GM19238 (cell line): ENCODE measurements at regions not wholly inside any gene's neighbourhood (a gene's known extent, or its start where the extent isn't known, plus 50 kb on each side); places are given as distances from the start of the nearest gene placed in this dataset.

Experiments
- DNase-seq: peaks from one replicate; pipeline ENCODE4 v3.0.0; 2011; ENCODE audit warnings: low spot score; ENCODE audit not compliant: insufficient read length

DNA sequence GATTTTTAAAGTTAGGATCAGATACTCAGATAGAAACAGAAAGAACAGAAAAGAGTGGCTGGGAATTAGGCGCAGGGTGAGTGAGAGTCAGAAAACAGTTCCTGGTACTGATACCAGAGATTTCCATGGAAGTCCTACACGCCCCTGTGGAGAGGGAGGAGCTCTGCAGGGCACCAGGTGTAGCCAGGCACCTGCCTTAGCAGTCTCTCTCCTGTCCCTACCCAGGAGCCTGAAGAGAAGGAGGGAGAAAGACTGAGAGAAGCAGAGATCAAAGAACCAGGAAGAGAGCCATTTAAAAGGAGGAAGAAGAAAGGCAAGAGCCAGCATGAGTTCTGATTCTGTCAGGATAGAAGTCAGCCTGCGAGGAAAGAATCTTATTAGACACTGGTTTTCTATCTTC lies 65.0 kb downstream of the CBLN1 start:
- no peak for DNase-seq

DNA sequence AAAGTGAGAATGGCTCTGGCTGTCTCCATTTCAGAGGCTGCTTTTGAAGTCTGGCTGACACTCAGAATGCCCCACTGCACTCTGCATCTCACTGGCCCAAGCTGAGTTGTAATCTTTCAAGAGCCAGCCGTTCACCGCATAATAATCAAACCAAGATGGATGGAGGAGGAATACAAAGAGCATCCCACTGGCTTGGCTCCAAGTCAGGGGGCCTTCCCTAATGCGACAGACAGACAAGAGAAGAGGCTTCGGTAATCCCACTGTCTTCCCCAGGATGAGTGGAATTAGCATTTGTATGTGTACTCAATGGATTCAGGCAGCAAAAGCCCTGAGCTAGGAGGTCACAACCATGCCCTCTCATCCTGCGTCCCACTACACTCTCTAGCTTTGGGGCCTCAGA lies 68.0 kb downstream of the CBLN1 start:
- no peak for DNase-seq

DNA sequence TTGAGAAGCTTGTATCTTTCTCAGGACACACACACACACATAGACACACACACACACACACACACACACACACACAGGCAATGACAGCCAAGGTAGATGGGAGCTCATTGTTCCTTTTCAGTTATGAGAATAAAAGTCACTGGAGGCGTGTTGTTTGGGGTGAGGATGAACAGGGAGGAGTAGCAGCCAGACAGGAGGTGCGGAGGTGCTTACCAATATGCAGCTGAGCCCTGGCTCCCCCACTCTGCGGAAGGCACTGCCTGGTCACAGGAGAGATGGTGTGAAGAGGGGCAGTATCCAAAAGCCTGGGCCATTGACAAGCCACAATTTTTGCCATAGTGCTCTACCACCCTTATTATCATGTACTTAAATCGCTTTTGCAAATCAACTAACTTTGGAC lies 77.4 kb downstream of the CBLN1 start:
- no peak for DNase-seq

DNA sequence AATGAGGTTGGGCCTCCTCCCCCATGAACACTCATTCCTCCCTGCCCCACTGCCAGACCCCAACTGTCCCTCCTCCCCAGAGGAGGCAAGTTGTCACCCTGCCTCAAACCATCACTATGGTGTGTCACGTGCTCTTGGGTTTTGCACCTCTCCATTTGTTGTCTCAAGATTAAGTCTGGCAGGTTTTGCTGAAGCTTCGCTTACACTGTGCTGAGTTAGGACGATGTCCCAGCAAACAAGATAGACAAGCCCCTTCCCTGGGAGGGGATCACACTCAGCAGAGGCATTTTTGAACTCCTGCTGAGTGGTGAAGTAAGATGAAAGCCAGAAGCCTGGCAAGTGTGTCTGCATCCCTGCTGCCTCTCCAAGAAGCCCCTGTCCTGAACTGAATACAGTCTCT lies 78.3 kb downstream of the CBLN1 start:
- no peak for DNase-seq

DNA sequence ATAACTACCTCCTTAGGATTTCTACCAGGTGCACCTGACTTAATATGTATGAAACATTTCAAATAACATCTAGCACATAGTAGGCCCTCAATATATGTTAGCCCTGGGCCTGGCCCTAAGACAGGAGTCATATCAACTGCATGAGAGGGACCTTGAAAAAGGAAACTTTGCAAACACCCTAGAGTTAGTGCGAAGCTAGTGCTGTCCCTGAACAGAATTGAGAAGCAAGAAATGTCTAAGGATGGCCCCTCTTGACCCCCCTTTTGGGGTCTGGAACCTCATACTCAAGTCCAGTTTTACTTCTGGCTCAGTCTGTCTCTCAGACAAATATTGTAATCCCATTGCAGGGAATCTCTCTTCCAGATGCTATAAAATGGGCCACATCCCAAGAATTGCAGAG lies 80.5 kb downstream of the CBLN1 start:
- DNase-seq: no peak

DNA sequence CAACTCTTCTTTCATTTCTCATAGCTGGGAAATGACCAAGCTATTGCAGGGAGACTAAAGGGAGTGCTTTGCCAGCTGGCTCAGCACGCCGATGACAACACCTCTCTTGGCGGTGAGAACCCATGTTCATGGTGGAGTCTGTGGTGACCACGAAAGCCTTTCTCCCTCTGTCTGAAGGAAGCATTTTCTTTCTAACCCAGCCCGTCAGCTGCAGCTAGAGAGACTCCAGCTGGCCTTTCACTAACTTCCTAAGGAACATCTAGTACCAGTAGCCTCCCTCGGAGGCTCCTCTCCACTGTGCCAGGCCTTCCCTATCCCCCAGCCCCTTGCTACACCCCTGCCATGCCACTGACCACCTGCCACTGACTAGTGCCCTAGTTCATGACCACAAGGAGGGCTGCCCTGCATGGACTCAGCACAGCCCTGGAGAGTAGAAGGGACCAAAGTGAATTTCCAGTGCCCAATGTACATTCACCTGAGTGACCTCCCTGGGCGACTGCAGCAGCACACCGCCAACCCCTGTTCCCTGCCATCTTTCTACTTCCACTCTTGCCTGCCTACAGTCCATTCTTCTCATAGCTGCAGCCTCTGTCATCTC lies 81.3 kb downstream of the CBLN1 start:
- no peak for DNase-seq

DNA sequence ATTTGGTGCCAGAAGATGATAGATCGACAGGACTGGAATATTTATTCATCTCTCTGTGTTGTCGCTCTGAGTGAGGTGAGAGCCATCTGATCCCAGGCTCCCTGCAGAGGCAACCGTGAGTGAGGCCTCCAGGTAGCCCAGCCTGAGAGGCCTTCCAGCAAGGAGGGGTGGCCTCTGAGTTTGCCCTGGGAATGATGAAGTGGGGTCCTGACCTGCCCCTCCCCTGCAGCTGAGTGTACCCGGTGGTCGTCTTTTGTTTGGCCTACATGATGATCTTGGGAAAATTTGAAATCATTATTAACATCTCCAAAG lies 86.4 kb downstream of the CBLN1 start:
- no peak for DNase-seq

DNA sequence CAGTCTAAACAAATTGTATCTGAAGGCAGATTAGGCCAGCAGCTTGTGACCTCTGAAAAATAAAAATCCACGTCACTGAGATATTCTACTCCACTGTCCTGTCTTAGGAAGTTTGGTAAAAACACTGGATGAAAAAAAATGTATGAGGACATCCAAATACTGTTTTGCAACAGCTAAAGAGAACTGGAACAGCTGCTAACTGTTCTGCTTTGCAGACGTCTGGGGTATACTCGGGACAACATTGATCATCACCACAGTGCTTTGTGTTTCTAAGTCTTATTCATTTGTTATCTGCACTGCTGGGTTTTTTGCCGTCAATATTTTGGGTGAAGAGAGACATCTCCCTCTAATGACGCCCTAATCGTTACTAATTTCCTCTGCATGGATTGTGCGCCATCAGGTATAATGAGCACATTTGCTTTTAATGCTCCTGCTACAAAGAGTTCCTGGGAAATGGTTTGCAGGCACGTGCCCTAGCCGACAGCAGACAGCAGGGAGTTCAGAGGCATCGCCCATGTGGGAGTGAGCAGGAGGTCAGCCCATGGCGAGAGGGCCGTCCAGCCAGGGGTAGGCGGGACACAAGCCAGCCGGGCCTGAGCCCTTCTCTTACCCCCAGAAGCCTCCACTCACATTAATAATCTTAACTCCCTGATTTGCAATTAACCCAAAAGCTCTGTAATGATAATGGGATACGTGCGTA lies 87.0 kb downstream of the CBLN1 start:
- DNase-seq: no peak

DNA sequence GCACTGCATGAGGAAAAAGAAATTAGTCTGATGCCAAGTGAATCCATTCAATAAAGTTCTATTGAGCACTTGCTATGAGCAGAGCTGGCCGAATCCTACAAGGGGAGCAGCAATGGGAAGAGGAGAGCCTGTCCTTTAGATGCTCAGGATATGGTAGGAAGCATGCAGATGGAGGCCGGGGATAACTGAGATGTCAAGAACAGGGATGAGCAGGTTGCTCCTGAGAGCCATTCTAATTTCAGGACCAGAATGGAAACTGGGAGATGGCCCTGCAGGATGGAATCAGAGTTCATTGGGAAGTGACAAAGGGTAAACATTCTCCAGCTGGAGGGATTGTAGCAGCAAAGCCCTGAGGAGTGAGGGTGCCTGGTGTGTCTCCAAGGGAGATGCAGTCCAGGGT lies 88.0 kb downstream of the CBLN1 start:
- no peak for DNase-seq

DNA sequence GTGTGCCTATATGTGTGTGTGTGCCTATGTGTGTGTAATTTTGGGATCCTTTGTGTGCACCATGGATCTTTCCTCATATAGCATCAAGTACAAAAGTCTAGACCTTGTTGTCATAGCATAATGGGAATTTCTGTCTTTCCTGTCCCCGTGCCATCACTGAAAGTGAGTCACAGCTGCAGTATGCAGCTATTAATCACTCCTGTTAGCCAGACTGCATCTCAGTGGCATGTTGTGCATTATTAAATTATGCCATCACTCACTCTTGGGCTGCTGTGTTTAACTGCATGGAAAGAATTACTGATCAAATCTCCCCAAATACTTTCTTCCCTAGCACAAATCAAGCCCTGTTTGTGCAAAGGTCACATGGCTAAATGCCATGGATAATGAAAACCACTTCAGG lies 92.4 kb downstream of the CBLN1 start:
- no peak for DNase-seq

DNA sequence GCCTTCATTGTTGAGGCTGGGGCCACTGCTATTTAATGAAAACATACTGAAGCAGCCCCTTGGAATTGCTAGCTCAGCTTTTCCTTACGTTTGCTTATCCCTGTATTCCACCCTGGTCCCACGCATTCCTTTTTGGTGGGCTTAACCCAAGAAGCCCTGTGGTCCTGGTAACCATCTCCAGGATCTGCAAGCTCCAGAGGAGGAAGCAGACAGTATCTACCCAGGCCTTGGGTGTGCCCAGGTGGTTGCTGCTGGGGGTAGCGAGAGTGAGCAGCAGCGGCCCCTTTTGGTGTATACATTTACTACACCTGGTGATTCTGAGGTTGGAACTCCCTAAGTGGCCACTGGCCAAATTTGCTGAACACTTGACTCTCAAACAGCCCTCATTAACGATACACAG lies 97.7 kb downstream of the CBLN1 start:
- no peak for DNase-seq

DNA sequence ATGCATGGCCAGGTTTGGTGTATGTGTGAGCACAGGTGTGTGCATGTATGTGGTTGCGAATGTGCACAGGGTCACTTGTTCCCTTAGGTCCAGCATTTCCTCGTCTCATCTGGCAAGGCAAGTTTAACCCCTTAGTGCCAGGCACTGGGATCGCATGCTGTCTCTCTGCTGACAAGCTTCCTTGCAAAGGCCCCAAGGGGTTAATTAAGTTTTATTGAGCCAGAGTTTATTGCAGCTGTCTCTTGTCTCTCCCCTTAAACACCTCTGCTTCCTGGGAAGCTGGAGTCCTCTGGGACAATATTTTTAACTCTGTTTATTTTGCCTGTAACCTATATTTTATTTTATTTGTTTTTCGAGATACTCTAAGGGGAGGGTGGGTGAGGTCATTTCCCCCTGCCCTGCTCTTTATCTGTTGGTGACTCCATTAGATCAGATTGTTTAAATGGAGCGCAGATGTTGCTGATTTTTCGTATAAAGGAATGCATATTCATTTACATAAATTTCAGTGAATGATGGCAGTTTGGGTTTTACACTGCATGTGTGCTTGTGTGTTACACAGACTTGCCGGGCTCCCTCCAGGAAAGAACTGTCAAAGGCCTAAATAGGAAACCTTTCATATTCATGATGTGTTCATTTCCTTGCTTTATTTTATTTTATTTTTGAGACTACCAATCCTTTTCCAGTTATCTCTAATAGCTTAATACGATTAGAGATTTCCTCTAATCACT lies 99.7 kb downstream of the CBLN1 start:
- DNase-seq: no peak

DNA sequence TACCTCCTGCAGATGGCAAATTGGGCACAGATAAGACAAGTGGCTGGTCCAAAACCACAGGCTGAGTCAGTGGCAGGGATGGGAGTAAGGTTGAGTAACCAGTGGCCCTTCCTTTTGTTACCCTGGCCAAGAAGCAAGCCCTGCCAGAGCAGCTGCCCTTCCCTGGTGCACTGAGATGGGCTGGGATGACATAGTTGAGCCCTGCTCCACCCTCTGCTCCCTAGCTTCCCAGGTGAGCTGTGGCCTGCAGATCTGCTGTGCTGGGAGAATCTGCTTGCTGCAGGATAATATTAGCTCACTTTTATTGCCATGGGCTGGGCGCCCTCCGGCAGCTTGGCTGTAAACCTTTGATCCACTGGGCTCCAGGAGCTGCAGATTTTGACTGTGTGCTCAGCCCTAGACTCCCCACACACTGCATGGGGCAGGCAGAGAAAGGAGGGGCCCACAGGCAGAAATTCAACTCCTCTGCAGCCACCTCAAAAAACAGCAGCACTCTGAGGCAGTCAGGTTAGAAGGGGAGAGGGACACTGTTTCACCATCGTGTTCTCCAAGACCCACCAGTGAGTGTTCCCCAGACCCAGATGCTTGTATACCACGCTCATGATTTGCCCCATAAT lies 101.8 kb downstream of the CBLN1 start:
- no peak for DNase-seq

DNA sequence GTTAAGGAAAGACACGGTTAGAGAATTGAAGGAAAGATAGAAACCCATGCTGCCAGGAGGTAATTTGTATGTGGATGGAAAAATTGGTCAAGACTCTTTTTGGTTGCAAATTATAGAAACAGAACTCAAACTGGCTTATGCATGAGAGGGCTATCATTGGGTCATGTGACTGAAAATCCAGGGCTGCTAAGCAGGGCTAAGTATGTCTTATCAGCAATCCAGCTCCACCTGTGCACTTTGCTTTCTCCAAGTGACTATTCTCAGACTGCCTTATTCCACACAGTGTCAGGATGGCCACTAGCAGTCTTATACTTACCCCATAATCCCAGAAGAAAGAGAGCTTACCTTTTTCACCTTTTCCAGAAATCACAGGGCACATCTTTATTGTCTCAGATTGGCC lies 113.5 kb downstream of the CBLN1 start:
- no peak for DNase-seq

DNA sequence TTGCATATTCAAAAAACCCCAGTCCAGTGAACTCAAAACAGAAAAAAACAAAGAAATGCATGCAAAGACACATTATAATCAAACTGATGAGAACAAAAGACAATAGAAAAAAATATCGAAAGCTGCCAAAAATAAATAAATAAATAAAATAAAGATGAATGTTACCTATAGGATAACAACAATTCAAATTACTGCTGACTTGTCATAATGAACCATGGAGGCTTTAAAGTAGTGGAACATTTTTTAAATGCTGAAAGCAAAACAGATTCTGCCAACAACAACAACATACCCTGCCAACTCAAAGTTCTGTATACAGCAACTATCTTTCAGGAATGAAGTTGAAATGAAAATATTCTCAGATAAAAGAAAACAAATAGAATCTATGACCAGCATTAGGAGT lies 116.6 kb downstream of the CBLN1 start:
- DNase-seq: no peak

DNA sequence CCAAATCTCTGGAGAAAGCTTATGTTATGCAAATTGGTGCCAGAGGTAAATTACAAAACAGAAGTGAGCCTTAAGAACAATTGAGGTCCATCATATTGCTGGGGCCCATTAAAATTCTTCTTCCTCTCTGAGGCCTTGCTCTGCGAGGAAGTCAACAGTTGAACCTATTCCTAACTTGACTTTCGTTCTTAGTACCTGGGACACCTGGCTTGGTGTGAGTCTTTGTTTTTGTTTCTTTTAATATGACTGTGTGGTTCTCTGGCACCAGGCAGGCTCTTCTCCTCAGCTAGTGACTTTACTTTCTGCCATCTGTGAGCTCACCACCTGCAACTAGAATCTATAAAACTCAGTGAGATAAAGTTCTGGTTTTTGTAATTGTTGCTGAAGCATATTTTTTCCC lies 120.4 kb downstream of the CBLN1 start:
- no peak for DNase-seq

DNA sequence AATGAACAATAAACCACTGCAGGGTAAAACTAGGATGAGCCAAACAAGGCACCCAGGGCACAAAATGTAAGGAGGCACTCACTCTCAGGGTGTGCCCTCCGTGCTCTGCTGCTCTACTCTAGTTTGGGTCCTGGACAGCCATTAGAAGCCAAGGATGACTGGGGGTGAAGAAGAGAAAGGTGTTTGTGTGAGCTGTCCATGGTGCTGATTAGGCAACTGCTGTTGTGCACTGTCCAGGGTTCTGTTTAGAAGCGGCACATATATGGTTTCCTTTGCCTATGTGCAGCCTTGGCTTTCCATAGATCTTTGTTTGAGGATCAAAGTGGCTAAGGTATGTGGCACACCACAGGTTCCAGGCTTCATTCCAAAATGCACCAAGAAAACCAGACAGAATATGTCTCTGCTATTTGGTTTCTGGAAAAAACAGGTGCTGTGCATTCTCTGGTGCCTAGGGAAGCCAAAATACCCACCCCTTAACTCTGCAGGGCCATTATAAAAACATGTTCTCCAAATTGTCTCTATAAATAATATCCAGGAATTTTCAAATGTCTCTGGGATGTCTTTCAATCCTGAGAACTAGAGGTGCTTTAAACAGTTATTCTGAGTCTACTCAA lies 123.5 kb downstream of the CBLN1 start:
- no peak for DNase-seq

DNA sequence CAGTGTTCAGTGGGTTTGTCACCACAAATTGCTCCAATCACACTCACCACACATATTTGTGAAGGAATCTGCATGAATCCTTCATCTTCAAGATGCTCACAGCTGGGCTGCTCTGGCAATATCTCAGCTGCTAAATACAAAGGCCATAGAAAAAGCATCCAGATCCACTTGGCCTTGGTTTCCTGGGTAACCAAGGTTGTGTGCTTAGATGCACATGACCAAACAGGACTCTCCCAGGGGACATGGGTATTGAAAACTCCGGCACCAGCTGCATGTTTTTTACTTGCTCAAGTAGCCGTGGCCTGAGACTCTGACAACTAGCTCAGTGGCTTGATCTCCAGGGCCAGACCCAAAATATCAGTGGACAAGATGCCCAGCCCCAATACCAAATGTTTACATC lies 131.3 kb downstream of the CBLN1 start:
- DNase-seq: no peak

DNA sequence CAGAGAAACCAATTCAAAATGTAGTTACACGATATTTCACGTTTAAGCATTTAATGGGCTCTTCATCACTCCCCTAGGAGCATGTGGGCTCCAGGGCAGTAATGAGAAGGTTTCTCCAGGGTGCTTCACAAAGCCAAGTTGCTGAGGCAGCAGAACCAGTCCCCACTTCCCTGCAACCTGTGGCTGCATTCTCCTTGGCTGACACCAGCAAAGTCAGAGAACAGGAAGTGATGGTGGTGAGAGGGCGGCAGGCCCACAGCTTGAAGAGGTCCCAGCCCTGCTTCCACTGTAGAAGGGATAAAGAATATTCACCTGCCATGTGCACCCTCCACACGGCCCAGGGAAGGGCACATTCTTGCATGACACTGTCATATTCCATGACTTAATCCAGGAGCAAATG lies 133.2 kb downstream of the CBLN1 start:
- no peak for DNase-seq

DNA sequence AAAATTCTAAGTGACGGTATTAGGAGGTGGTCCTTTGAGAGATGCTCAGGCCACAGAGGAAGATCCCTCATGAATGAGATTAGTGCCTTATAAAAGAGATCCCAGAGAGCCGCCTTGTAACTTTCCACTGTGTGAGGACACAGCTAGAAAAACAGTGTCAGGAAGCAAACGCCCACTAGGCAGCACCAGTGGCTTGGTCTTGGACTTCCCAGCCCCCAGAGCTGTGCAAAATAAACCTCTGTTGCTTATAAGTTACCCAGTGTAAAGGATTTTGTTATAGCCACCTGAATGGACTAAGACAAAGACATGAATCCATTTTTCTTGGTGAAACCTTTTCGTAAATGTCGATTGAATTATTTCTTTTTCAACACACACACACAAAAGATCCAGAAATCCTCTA lies 141.0 kb downstream of the CBLN1 start:
- no peak for DNase-seq

DNA sequence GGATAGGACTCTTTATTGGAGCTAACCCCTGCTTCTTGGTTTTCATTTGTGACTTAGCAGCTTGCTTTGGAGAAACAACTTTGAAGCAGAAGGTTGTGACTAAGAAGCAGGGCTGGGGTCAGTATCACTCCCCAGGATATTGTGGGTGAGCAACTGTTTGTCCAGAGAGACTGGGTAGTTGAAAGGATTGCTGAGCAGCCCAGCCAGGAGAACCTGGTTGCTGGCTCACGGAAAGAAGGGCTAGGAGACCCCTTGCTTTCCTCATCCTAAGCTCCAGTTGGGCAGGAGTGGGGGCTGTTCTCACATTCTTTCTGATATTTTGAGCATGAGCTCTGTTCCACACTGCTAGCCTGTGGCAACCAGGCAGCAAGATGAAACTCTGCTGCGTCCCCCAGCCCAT lies 151.2 kb downstream of the CBLN1 start:
- DNase-seq: no peak

DNA sequence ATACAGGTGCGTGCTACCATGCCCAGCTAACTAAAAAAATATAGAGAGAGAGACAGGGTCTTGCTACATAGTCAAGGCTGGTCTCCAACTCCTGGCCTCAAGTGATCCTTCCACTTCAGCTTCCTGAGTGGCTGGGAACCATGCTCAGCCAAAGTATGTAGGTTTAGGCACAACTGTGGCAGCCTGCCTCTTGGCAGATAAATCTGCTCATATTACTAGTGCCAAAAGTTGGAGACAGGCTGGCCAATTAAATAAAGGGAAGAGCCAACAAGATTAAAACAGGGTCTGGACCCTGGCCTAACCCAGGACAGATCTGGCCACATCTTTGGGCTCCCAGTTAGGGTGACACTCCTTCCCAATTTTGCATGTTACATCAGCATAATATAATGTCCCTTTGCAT lies 151.7 kb downstream of the CBLN1 start:
- DNase-seq: no peak
